GM19025 (cell line): ENCODE measurements at regions not wholly inside any gene's neighbourhood (a gene's known extent, or its start where the extent isn't known, plus 50 kb on each side); places are given as distances from the start of the nearest gene placed in this dataset.
"Not testable (repeated sequence)": the region's sequence is repeated elsewhere in the genome, so short reads cannot be mapped to it uniquely, and the experiment has no call there.

Experiments used
- ATAC-seq: cut with Tn5 transposase; IDR thresholded peaks from one replicate; pipeline ENCODE4 v1.9.1; 2021; ENCODE audit warnings: mild to moderate bottlenecking, low read depth, moderate library complexity; ENCODE audit not compliant: unreplicated experiment

DNA sequence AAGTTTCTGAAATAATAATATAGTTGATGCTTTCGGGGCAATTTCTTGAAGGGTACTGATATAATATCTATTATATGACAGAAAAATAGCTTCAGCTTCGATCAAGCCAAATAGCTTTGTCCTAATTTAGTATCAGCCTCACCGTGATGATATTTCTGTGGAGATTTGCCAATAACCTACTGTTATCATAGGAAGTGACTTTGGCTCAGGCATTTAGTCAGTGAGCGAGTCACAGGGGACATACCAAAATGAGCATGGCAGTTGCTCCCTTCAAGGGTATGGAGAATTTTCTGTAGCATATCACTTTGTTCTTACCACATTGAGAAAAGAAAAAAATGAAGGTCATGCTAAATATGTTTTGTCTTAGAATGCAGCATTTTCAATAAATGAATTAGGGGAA, 767.6 kb upstream of the SLITRK1 start:
- ATAC-seq = no peak

GRCh38 chr13:84648069-84648640, 765.9 kb upstream of the SLITRK1 start:
- ATAC-seq = no peak

DNA sequence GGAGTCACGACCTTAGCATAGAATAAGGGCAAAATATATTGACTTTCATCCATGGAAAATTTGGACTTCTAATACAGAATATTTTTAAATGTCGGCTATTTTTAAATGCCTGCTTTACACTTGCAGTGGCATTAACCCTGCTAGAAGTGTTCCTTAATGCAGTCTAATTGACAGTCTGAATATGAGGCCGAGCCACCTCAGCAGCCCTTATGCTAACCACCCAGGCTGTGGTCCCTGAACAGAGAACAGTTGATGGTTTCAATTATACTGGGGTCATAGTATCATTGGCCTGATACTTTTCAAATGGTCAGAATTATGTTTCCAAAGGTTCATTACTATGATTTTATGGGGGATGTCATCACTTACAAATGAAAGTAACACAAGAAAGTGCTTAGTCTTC, 764.7 kb upstream of the SLITRK1 start:
- ATAC-seq = no peak

GRCh38 chr13:84645196-84646012, 763.1 kb upstream of the SLITRK1 start:
- ATAC-seq = no peak

GRCh38 chr13:84641491-84641890, 759.2 kb upstream of the SLITRK1 start:
- ATAC-seq = no peak

DNA sequence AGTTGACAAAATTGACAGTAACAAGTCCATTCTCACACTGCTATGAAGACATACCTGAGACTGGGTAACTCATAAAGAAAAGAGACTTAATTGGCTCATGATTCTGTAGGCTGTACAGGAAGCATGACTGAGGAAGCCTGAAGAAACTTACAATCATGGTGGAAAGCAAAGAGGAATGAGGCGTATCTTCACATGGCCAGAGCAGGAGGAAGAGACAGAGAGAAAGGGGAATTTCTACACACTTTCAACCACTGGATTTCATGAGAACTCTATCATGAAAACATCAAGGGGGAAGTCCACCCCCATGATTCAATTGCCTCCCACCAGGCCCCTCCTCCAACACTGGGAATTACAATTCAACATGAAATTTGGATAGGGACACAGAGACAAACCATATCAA, 758.4 kb upstream of the SLITRK1 start:
- no peak for ATAC-seq

- ATAC-seq = no peak
Observed at GRCh38 chr13:84630476-84630875, 748.2 kb upstream of the SLITRK1 start.

DNA sequence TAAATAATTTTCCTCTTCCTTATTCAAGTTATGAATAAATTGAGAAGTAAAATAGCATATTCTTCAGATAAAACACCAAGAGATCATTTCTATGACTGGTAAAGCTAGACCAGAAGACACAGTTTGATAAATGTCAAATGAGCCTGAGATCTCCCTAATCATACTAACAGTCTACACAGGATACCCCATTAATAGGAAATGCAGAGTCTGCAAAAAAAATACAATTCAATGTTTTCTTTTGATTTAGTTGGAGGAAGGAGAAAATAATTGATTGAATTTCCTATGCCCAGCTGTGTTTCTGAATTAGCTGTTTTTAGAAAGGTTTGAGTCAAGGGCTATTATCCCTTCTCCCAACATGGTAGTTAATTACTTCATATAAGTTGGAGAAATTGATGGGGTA, 734.6 kb upstream of the SLITRK1 start:
- ATAC-seq = no peak

DNA sequence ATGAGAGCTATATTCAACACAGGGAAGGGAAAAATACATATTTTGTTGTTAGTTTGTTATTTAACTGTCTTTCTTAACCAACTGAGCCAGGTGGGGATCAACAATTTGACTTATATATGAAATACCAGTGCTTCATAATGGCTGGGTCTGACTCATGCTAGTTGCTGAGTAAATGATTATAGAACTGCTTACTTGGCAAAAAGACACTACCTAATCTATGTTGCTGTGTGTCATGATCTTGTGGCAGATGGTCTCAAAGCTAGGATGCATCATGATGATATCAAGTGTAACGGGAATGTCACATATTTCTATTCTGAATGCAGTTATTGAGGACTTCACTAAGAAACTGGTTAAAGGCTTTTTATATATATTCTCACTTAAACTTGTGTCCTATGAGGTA, 727.4 kb upstream of the SLITRK1 start:
- no peak for ATAC-seq

- no peak for ATAC-seq
Observed at GRCh38 chr13:84607261-84608013, 725.2 kb upstream of the SLITRK1 start.

GRCh38 chr13:84606616-84607015, 724.3 kb upstream of the SLITRK1 start:
- ATAC-seq = no peak

- ATAC-seq = no peak
Observed at GRCh38 chr13:84605927-84606326, 723.7 kb upstream of the SLITRK1 start.

DNA sequence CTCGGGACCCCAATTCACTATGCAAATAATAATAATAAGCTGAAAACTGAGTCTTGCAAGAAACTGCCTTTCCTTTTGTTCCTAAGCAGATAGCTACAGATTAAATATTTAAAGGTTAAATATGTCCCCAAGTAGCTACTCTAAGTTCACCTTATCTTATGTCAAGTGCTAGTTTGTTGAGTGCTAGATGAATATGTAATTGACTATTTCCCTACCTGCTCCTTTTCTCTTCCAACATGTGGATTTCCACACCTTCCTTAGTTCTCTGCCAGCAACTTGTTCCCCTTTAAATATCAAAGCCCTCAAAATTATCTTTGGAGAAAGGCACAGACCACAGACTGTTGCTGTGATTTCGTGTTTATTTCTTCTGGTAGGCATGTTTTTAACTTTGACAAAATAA, 709.2 kb upstream of the SLITRK1 start:
- no peak for ATAC-seq

DNA sequence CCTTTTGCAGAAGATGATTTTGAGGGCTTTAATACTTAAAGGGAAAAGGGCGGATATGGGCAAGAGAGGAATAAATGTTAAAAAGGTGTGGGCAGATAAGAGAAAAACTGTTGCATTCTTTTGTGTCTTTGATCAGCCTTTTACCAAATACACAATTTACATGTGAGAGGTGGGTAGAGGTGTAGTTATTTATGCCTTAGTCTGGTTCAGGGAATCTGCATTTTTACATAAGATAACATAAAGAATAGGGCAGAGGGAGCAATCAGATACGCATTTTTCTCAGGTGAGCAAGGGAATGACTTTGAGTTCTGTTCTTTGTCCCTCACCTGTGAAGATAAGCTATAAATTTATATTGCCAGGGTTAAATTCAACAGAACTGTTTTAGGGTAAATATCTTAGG, 708.4 kb upstream of the SLITRK1 start:
- ATAC-seq = no peak

GRCh38 chr13:84588023-84588422, 705.7 kb upstream of the SLITRK1 start:
- no peak for ATAC-seq

GRCh38 chr13:84579901-84580300, 697.6 kb upstream of the SLITRK1 start:
- ATAC-seq = not testable (repeated sequence)

DNA sequence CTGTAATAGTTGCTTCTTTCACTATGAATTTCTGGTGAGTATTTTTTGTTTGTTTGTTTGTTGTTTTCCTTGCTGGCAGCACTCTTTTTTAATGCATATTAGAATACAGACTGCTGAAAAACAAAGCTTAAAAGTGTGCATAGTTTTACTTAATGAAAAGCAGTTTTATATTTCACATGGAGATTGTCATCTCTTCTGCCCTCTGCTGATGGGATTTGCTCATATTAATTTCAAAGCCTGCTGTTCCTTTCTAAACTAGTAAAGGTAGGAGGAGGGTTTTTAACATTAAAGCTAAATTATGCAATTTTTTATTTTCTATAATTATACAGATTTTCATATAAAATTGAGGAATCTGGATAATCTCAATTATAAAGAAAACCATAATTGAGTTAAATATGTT, 692.6 kb upstream of the SLITRK1 start:
- ATAC-seq = no peak

GRCh38 chr13:84571264-84571663, 689.0 kb upstream of the SLITRK1 start:
- ATAC-seq = no peak

DNA sequence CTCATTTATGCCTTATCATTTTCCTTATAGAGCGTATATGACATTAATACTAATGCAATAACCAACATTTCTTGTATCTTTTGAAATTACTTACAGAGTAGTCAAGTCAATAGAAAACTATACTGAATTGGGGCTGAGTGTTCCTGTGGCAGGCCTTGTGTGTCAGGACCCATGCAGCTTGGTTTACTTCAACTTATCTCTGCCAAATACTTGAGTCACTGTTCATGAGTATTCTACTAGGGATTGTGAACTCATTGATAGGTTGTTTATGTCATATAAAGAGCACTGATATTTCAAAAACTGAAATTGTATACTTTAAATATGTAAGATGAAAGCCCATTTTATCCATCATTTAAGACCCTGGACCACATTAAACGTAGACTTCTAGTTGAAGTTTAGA, 688.6 kb upstream of the SLITRK1 start:
- no peak for ATAC-seq

DNA sequence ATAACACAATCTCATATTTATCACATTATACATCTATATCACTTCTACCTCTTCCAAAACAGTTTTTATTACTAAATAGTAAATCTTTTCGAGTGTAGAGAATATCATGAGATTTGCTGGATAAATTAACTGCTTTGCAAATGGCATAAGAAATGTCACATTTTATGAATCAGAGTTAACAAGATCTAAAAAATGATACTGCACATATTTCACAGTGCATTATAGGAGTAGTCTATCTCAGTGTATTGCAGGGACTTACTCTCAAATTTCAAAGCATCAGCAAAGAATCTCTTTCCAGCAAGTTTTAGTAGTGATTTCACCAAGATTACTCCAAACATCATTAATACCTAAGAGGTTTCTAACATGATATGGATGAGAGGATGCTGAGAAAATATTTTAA, 687.1 kb upstream of the SLITRK1 start:
- ATAC-seq = no peak

DNA sequence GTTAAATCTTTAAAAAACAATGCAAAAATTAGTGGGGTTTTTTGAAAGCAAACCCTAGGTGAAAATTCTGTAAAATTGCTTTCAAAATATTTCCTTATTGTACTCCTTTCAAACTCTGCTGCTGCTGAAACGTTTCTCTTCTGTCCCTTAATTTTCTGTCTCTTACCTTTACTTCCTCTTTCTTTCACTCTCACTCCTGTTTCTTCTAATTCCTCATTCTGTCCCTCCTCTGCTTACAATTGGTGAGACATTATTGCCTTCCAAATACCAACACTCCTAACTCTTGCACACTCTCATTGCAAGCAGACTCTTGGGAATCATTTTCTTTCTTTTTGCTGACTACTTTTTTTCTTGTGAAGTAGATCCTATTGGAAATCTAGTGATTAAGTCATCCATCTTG, 685.6 kb upstream of the SLITRK1 start:
- ATAC-seq = no peak

GRCh38 chr13:84566780-84567179, 684.5 kb upstream of the SLITRK1 start:
- ATAC-seq = no peak
